Sciatic nerve (tissue), 2 donors: ENCODE measurements at regions not wholly inside any gene's neighbourhood (a gene's known extent, or its start where the extent isn't known, plus 50 kb on each side); places are given as distances from the start of the nearest gene placed in this dataset.
"Not testable (repeated sequence)": the region's sequence is repeated elsewhere in the genome, so short reads cannot be mapped to it uniquely, and the experiment has no call there.

Experiments used
- ATAC-seq: fragments of 200-7000 bp; cut with Tn5 transposase; one replicate; pipeline ENCODE4 v1.9.1; 2020; ENCODE audit warnings: mild to moderate bottlenecking, moderate library complexity
- DNase-seq: peaks from one replicate; pipeline ENCODE4 v3.0.0-alpha.2; 2020; ENCODE audit warnings: low spot score
- intact Hi-C: fragments of 100-400 bp; cut with DNase I; formaldehyde crosslinking; loops from one replicate; pipeline ENCODE4 v1.14.2; 2022
- donor health status: DM: no; HTN: no; CAD: no.
- donor health status: DM: no; HTN: no; CAD: no.

- no peak for ATAC-seq
- DNase-seq: no peak
- intact Hi-C loops: no loop called here
These were observed 146.7 kb upstream of the DST start for GRCh38 chr6:56789342-56789741.

GRCh38 chr6:56787209-56787608 is 144.5 kb upstream of the DST start:
- intact Hi-C loops: no loop called here
- ATAC-seq: no peak

GRCh38 chr6:56786256-56786655 is 143.6 kb upstream of the DST start:
- no peak for DNase-seq
- intact Hi-C loops: no loop called here
- ATAC-seq: no peak

More at GRCh38 chr6:56787209-56787608, 144.5 kb upstream of the DST start:
- no peak for DNase-seq

GRCh38 chr6:56785536-56785935 is 142.8 kb upstream of the DST start:
- intact Hi-C loops, ATAC-seq, DNase-seq: not testable (repeated sequence)

GRCh38 chr6:56780109-56780508 is 137.4 kb upstream of the DST start:
- intact Hi-C loops, ATAC-seq, DNase-seq: not testable (repeated sequence)

- ATAC-seq, DNase-seq, intact Hi-C loops: not testable (repeated sequence)
These were observed 135.8 kb upstream of the DST start for GRCh38 chr6:56778503-56778902.

GRCh38 chr6:56775498-56776166 is 132.9 kb upstream of the DST start:
- intact Hi-C loops: no loop called here
- no peak for DNase-seq
- no peak for ATAC-seq

- intact Hi-C loops: no loop called here
- no peak for DNase-seq
These were observed 130.1 kb upstream of the DST start for GRCh38 chr6:56772737-56773184.

GRCh38 chr6:56771929-56772607 is 129.4 kb upstream of the DST start:
- DNase-seq (no peak), ATAC-seq (no peak)
- intact Hi-C loops: no loop called here

More at GRCh38 chr6:56772737-56773184, 130.1 kb upstream of the DST start:
- ATAC-seq: peak; percentile 70

GRCh38 chr6:56771189-56771588 is 128.5 kb upstream of the DST start:
- DNase-seq (no peak), ATAC-seq (no peak)
- intact Hi-C loops: no loop called here

- intact Hi-C loops: no loop called here
- no peak for ATAC-seq
- DNase-seq: no peak
These were observed 127.4 kb upstream of the DST start for GRCh38 chr6:56770011-56770520.

GRCh38 chr6:56767892-56768531 is 125.3 kb upstream of the DST start:
- no peak for DNase-seq
- no peak for ATAC-seq
- intact Hi-C loops: no loop called here

- ATAC-seq (no peak), DNase-seq (no peak)
- intact Hi-C loops: no loop called here
These were observed 124.7 kb upstream of the DST start for GRCh38 chr6:56767435-56767834.

- DNase-seq (no peak), ATAC-seq (no peak)
- intact Hi-C loops: no loop called here
These were observed 124.1 kb upstream of the DST start for GRCh38 chr6:56766806-56767178.

- intact Hi-C loops: no loop called here
- DNase-seq: no peak
- no peak for ATAC-seq
These were observed 123.6 kb upstream of the DST start for GRCh38 chr6:56766139-56766805.

GRCh38 chr6:56765494-56765893 is 122.8 kb upstream of the DST start:
- intact Hi-C loops: no loop called here
- ATAC-seq (no peak), DNase-seq (no peak)

GRCh38 chr6:56764081-56764566 is 121.4 kb upstream of the DST start:
- DNase-seq (no peak), ATAC-seq (peak; percentile 65)
- intact Hi-C loops: no loop called here

GRCh38 chr6:56761651-56762050 is 119.0 kb upstream of the DST start:
- intact Hi-C loops: no loop called here
- no peak for DNase-seq
- no peak for ATAC-seq

- ATAC-seq (no peak), DNase-seq (no peak)
- intact Hi-C loops: no loop called here
These were observed 118.2 kb upstream of the DST start for GRCh38 chr6:56760842-56761241.
